A549 (cell line): ENCODE measurements at regions not wholly inside any gene's neighbourhood (a gene's known extent, or its start where the extent isn't known, plus 50 kb on each side); places are given as distances from the start of the nearest gene placed in this dataset.

Experiments used
- ATAC-seq, 2 experiments: fragments of 200-7000 bp in 1 of 2; fragments of >200 bp in 1 of 2; cut with Nextera tagmentation in 1 of 2; cut with Tn5 transposase in 1 of 2; 3 replicates each; pipeline versions ENCODE4 v1.8.0 to v1.9.1; 2018 to 2020; ENCODE audit warnings: mild to moderate bottlenecking in 1 of 2, moderate library complexity in 1 of 2
- CTCF ChIA-PET: fragments of 300-600 bp; sonication (Branson Sonifier 250); formaldehyde crosslinking; extraction: SDS; loops from one replicate; lab custom pipeline; 2021; ENCODE audit warnings: antibody characterized with exemption, inconsistent platforms; lab: Yijun Ruan, JAX
- POLR2A ChIA-PET: fragments of 350-600 bp; formaldehyde crosslinking; extraction: SDS; loops from one replicate; lab custom pipeline; 2021; ENCODE audit warnings: antibody characterized with exemption, inconsistent platforms; lab: Yijun Ruan, JAX
- DNase-seq, 2 experiments: peaks; one replicate each; pipeline versions ENCODE4 v3.0.0 to v3.0.0-alpha.2; 2011 to 2016; ENCODE audit warnings: low read depth in 1 of 2, low spot score in 1 of 2
- FAIRE-seq: peaks from 2 replicates; lab custom pipeline; 2011; peaks lifted over from hg19 to GRCh38; lab: Jason Lieb, UNC
- H3K27ac ChIP-seq, 2 experiments: fragments of >200 bp; sonication (Bioruptor Twin); formaldehyde crosslinking; 3 replicates each; pipeline ENCODE4 v1.5.1; 2016 to 2017
- H3K4me1 ChIP-seq: fragments of >200 bp; sonication (Bioruptor Twin); formaldehyde crosslinking; 3 replicates; pipeline ENCODE4 v1.6.1; 2016
- H3K4me2 ChIP-seq: fragments of >200 bp; sonication (Bioruptor Twin); formaldehyde crosslinking; 3 replicates; pipeline ENCODE4 v1.6.1; 2016
- H3K4me3 ChIP-seq: fragments of >200 bp; sonication (Bioruptor Twin); formaldehyde crosslinking; 3 replicates; pipeline ENCODE4 v1.5.1; 2016
- H3K9me3 ChIP-seq: fragments of >200 bp; sonication (Bioruptor Twin); formaldehyde crosslinking; 3 replicates; pipeline ENCODE4 v1.6.1; 2016
- BHLHE40 ChIP-seq: IDR thresholded peaks from 2 replicates; pipeline ENCODE4 v1.6.1; 2012; ENCODE audit warnings: low read depth, low read length, inconsistent platforms
- CHD2 ChIP-seq: fragments of 150-350 bp; IDR thresholded peaks from 2 replicates; pipeline ENCODE4 v1.6.1; 2014; ENCODE audit warnings: low read length; ENCODE audit not compliant: partially characterized antibody
- CHD4 ChIP-seq: fragments of 200-600 bp; sonication (generic); IDR thresholded peaks from 2 replicates; pipeline ENCODE4 v1.6.1; 2016; ENCODE audit warnings: antibody characterized with exemption, mild to moderate bottlenecking, borderline replicate concordance
- EHF ChIP-seq: fragments of 250-450 bp; sonication (Bioruptor Pico); IDR thresholded peaks from 2 replicates; pipeline ENCODE4 v1.5.0; 2020; ENCODE audit warnings: mild to moderate bottlenecking
- FOXS1 ChIP-seq: fragments of 250-450 bp; sonication (Bioruptor Pico); IDR thresholded peaks from 2 replicates; pipeline ENCODE4 v1.5.0; 2020; ENCODE audit warnings: mild to moderate bottlenecking, moderate library complexity
- HDAC2 ChIP-seq: fragments of 200-600 bp; sonication (generic); IDR thresholded peaks from 2 replicates; pipeline ENCODE4 v1.6.1; 2016
- HEYL ChIP-seq: fragments of 250-450 bp; sonication (Bioruptor Pico); IDR thresholded peaks from 2 replicates; pipeline ENCODE4 v1.8.0; 2021; ENCODE audit warnings: mild to moderate bottlenecking, moderate library complexity
- HOXB13 ChIP-seq: fragments of 250-450 bp; sonication (Bioruptor Pico); IDR thresholded peaks from 2 replicates; pipeline ENCODE4 v1.5.0; 2020; ENCODE audit warnings: low read depth, mild to moderate bottlenecking, moderate library complexity
- HOXB5 ChIP-seq: fragments of 250-450 bp; sonication (Bioruptor Pico); IDR thresholded peaks from 2 replicates; pipeline ENCODE4 v1.5.0; 2020; ENCODE audit warnings: mild to moderate bottlenecking, moderate library complexity
- JUN ChIP-seq, 2 experiments: fragments of >200 bp; sonication (Bioruptor Twin); formaldehyde crosslinking; IDR thresholded peaks; 2 replicates in 1 of 2; 3 replicates in 1 of 2; pipeline ENCODE4 v1.6.1; 2016 to 2017
- JUNB ChIP-seq: fragments of >200 bp; sonication (Bioruptor Twin); formaldehyde crosslinking; IDR thresholded peaks from 2 replicates; pipeline ENCODE4 v1.6.1; 2016
- KDM1A ChIP-seq: fragments of 200-600 bp; sonication (generic); IDR thresholded peaks from 2 replicates; pipeline ENCODE4 v1.6.1; 2016; ENCODE audit warnings: low read depth, mild to moderate bottlenecking
- KDM5A ChIP-seq: fragments of 200-600 bp; sonication (generic); IDR thresholded peaks from 2 replicates; pipeline ENCODE4 v1.6.1; 2016; ENCODE audit warnings: antibody characterized with exemption, mild to moderate bottlenecking
- MAZ ChIP-seq: fragments of 150-350 bp; IDR thresholded peaks from 2 replicates; pipeline ENCODE4 v1.6.1; 2014; ENCODE audit warnings: antibody characterized with exemption, low read depth, low read length, borderline replicate concordance
- MYC ChIP-seq: IDR thresholded peaks from 2 replicates; pipeline ENCODE4 v1.6.1; 2012; ENCODE audit warnings: mild to moderate bottlenecking, inconsistent platforms, low read length, improper control_type of control experiment, borderline replicate concordance
- PHF8 ChIP-seq: fragments of 200-600 bp; sonication (generic); IDR thresholded peaks from 2 replicates; pipeline ENCODE4 v1.6.1; 2016; ENCODE audit warnings: low read depth, mild to moderate bottlenecking, antibody characterized with exemption, moderate library complexity, borderline replicate concordance
- POLR2AphosphoS2 ChIP-seq: conservative IDR thresholded peaks from 2 replicates; pipeline ENCODE4 v1.6.1; 2012; ENCODE audit warnings: low read length, improper control_type of control experiment, inconsistent platforms
- RARB ChIP-seq: fragments of 250-450 bp; sonication (Bioruptor Pico); IDR thresholded peaks from 2 replicates; pipeline ENCODE4 v1.8.0; 2021; ENCODE audit warnings: mild to moderate bottlenecking, moderate library complexity
- RNF2 ChIP-seq: fragments of 200-600 bp; sonication (generic); IDR thresholded peaks from 2 replicates; pipeline ENCODE4 v1.6.1; 2016; ENCODE audit warnings: low read depth, mild to moderate bottlenecking, antibody characterized with exemption, moderate library complexity, borderline replicate concordance
- SMC3 ChIP-seq: fragments of >200 bp; sonication (Bioruptor Twin); formaldehyde crosslinking; IDR thresholded peaks from 3 replicates; pipeline ENCODE4 v1.6.1; 2018; ENCODE audit warnings: inconsistent platforms
- ZNF302 ChIP-seq: fragments of 250-450 bp; sonication (Bioruptor Pico); IDR thresholded peaks from 2 replicates; pipeline ENCODE4 v1.9.0; 2021; ENCODE audit warnings: inconsistent platforms, mild to moderate bottlenecking, moderate library complexity
- ZSCAN20 ChIP-seq: fragments of 250-450 bp; sonication (Bioruptor Pico); IDR thresholded peaks from 2 replicates; pipeline ENCODE4 v1.8.0; 2022; ENCODE audit warnings: mild to moderate bottlenecking, moderate library complexity
- WGBS: methylation state at CpG from one replicate; pipeline ENCODE4 v1.1.6; 2017; ENCODE audit errors: missing lambda C conversion rate; 5-methylcytosine and 5-hydroxymethylcytosine counted together
- TF ChIP-seq, protein P1 (sequence below): fragments of 250-450 bp; sonication (Bioruptor Pico); IDR thresholded peaks from 2 replicates; pipeline ENCODE4 v1.5.0; 2021; ENCODE audit warnings: mild to moderate bottlenecking, moderate library complexity, borderline replicate concordance
- TF ChIP-seq, protein P2 (sequence below): IDR thresholded peaks from 2 replicates; pipeline ENCODE4 v1.6.1; 2012; ENCODE audit warnings: low read depth, borderline replicate concordance
- TF ChIP-seq, protein P3 (sequence below): fragments of >200 bp; sonication (Bioruptor Twin); formaldehyde crosslinking; IDR thresholded peaks from 3 replicates; pipeline ENCODE4 v1.5.1; 2016
- TF ChIP-seq, protein P4 (sequence below): IDR thresholded peaks from 2 replicates; pipeline ENCODE4 v1.6.1; 2012
- TF ChIP-seq, protein P5 (sequence below): IDR thresholded peaks from 2 replicates; pipeline ENCODE4 v1.6.1; 2012

DNA sequence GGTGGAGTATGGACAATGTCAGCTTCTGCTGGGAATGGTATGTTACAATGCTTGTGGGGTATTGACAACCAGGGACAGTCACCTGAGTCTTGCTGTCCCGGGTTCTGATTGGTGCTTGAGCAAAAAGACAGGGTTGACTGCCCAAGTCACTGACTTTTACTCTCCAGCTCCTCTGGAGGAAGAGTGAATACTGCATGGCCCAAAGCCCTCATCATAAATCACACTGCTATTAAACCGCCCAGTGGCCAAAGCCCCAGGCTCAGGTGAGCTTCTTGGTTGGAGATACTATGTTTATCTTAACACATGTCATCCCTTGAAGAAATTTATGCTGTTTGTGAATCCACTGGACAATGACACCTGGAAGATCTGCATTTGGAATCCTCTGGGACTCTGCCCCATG lies 90.0 kb upstream of the IGFBP3 start:
- no peaks in the 10 kb centered on the region for H3K4me1 ChIP-seq
- WGBS: 65% methylated on average over 2 of the region's 2 CpGs
- no peak overlapping the region for H3K4me3 ChIP-seq
- CTCF ChIA-PET: interaction anchor here (0.5 to 1.1 kb wide), 3 partner anchors 88 to 278 kb away, joined by 3 read pairs; no protein-coding TSS in a partner anchor
- TF ChIP-seq MYC: no peak
- TF ChIP-seq HDAC2: no peak
- no peak for TF ChIP-seq RNF2
- no peak for TF ChIP-seq CHD4
- TF ChIP-seq MAZ: no peak
- TF ChIP-seq, protein P1, sequence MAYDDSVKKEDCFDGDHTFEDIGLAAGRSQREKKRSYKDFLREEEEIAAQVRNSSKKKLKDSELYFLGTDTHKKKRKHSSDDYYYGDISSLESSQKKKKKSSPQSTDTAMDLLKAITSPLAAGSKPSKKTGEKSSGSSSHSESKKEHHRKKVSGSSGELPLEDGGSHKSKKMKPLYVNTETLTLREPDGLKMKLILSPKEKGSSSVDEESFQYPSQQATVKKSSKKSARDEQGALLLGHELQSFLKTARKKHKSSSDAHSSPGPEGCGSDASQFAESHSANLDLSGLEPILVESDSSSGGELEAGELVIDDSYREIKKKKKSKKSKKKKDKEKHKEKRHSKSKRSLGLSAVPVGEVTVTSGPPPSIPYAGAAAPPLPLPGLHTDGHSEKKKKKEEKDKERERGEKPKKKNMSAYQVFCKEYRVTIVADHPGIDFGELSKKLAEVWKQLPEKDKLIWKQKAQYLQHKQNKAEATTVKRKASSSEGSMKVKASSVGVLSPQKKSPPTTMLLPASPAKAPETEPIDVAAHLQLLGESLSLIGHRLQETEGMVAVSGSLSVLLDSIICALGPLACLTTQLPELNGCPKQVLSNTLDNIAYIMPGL (CRISPR knock-in tag): no peak
- TF ChIP-seq, protein P2, sequence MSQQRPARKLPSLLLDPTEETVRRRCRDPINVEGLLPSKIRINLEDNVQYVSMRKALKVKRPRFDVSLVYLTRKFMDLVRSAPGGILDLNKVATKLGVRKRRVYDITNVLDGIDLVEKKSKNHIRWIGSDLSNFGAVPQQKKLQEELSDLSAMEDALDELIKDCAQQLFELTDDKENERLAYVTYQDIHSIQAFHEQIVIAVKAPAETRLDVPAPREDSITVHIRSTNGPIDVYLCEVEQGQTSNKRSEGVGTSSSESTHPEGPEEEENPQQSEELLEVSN: no peak
- TF ChIP-seq ZSCAN20 (CRISPR knock-in tag): no peak
- no peak for TF ChIP-seq JUNB
- TF ChIP-seq FOXS1 (CRISPR knock-in tag): no peak
- TF ChIP-seq, protein P3, sequence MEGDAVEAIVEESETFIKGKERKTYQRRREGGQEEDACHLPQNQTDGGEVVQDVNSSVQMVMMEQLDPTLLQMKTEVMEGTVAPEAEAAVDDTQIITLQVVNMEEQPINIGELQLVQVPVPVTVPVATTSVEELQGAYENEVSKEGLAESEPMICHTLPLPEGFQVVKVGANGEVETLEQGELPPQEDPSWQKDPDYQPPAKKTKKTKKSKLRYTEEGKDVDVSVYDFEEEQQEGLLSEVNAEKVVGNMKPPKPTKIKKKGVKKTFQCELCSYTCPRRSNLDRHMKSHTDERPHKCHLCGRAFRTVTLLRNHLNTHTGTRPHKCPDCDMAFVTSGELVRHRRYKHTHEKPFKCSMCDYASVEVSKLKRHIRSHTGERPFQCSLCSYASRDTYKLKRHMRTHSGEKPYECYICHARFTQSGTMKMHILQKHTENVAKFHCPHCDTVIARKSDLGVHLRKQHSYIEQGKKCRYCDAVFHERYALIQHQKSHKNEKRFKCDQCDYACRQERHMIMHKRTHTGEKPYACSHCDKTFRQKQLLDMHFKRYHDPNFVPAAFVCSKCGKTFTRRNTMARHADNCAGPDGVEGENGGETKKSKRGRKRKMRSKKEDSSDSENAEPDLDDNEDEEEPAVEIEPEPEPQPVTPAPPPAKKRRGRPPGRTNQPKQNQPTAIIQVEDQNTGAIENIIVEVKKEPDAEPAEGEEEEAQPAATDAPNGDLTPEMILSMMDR: no peak
- TF ChIP-seq CHD2: no peak
- TF ChIP-seq JUN (IDR thresholded peaks at IDR 0.05): no peak
- no peak for TF ChIP-seq POLR2AphosphoS2
- no peak for TF ChIP-seq HOXB5 (CRISPR knock-in tag)
- TF ChIP-seq BHLHE40: no peak
- H3K27ac ChIP-seq: no peak overlapping the region
- ATAC-seq (no peak), FAIRE-seq (no peak), DNase-seq (no peak)
- H3K9me3 ChIP-seq: no peaks in the 10 kb centered on the region; the same call in 2 of the 3 replicates
- no peak overlapping the region for H3K4me2 ChIP-seq
- POLR2A ChIA-PET: no interaction called here

DNA sequence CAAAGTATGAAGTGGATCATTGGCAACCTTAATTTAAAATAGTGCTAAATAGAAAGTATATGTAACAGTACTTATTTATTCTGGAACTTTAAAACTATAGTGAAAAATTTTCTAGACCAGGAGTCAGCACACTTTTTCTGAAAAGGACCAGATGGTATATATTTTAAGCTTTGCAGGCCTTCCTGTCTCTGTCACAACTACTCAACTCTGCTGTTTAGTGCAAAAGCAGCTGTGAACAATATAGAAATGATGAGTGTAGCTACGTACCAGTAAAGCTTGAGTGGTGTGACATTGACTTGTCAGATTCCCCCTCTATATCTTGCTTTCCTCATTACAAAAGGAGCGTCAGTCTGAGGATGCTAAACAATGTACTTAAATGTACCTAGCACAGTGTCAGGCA lies 88.1 kb upstream of the IGFBP3 start:
- DNase-seq (no peak), ATAC-seq (no peak), FAIRE-seq (no peak)
- H3K4me3 ChIP-seq: no peak overlapping the region
- TF ChIP-seq KDM1A (no peak), RARB (no peak), HDAC2 (no peak), PHF8 (no peak), POLR2AphosphoS2 (no peak), HEYL (CRISPR knock-in tag) (no peak), ZNF302 (CRISPR knock-in tag) (no peak), HOXB13 (no peak), SMC3 (no peak), KDM5A (no peak), JUN (IDR thresholded peaks at IDR 0.05) (no peak), CHD4 (no peak), EHF (CRISPR knock-in tag) (no peak)
- TF ChIP-seq, protein P4, sequence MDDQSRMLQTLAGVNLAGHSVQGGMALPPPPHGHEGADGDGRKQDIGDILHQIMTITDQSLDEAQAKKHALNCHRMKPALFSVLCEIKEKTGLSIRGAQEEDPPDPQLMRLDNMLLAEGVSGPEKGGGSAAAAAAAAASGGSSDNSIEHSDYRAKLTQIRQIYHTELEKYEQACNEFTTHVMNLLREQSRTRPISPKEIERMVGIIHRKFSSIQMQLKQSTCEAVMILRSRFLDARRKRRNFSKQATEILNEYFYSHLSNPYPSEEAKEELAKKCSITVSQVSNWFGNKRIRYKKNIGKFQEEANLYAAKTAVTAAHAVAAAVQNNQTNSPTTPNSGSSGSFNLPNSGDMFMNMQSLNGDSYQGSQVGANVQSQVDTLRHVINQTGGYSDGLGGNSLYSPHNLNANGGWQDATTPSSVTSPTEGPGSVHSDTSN: no peak
- TF ChIP-seq, protein P5, sequence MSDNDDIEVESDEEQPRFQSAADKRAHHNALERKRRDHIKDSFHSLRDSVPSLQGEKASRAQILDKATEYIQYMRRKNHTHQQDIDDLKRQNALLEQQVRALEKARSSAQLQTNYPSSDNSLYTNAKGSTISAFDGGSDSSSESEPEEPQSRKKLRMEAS: no peak
- H3K4me1 ChIP-seq: 0 out of 3 replicates have a peak, but pooled peaks cover 6% of the 10 kb centered on the region
- no peak overlapping the region for H3K27ac ChIP-seq
- H3K9me3 ChIP-seq: no peaks in the 10 kb centered on the region; the same call in 2 of the 3 replicates
- H3K4me2 ChIP-seq: no peak overlapping the region
- 95% methylated on average over 2 of the region's 2 CpGs for WGBS
- ChIA-PET CTCF (interaction anchor here (0.8 to 1.2 kb wide), 3 partner anchors 8 to 21 kb away, joined by 3 to 4 read pairs (median 4); no protein-coding TSS in a partner anchor), POLR2A (no interaction called here)
